ENCODE measurements at regions not wholly inside any gene's neighbourhood (a gene's known extent, or its start where the extent isn't known, plus 50 kb on each side); places are given as distances from the start of the nearest gene placed in this dataset.

GRCh38 chr5:68689010-68689409, 404.8 kb upstream of the SLC30A5 start:
- TF ChIP-seq CTCF (IDR thresholded peaks at IDR 0.05) (no peak), EZH2 (IDR thresholded peaks at IDR 0.05; ENCODE audit: borderline replicate concordance, insufficient read depth, low read depth, low read length, poor library complexity, severe bottlenecking) (no peak)
